Jurkat, Clone E6-1 (cell line): ENCODE measurements at regions not wholly inside any gene's neighbourhood (a gene's known extent, or its start where the extent isn't known, plus 50 kb on each side); places are given as distances from the start of the nearest gene placed in this dataset.

Experiments used
- DNase-seq: peaks from one replicate; pipeline ENCODE4 v3.0.0-alpha.2; 2011; ENCODE audit warnings: low read depth, low spot score
- H3K4me3 ChIP-seq: 2 replicates; pipeline ENCODE4 v1.5.1; 2011; ENCODE audit warnings: mild to moderate bottlenecking, low read length, control low read depth, moderate library complexity

GRCh38 chr16:66315210-66315825 is 51.2 kb upstream of the CDH5 start:
- peak; percentile 41 for DNase-seq
- H3K4me3 ChIP-seq, result no peak overlapping the region

DNA sequence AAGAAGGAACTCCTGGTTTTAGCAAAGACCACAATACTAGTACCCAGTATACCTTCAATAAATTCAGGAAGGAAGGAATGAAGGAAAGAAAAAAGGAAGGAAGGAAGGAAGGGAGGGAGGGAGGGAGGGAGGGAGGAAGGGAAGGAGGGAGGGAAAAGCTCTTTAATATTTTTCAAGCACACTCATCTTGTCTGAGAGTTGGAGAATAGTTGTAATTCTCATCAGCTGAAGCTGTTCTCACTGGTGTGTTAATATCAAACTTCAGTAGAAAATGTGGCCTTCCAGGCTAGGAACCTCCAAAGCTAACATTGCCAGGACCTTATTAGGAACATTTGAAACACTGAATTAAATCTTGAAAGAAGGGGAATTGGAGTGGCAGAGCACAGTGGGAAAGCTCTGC is 55.2 kb upstream of the CDH5 start:
- H3K4me3 ChIP-seq, result no peak overlapping the region
- DNase-seq, result no peak

DNA sequence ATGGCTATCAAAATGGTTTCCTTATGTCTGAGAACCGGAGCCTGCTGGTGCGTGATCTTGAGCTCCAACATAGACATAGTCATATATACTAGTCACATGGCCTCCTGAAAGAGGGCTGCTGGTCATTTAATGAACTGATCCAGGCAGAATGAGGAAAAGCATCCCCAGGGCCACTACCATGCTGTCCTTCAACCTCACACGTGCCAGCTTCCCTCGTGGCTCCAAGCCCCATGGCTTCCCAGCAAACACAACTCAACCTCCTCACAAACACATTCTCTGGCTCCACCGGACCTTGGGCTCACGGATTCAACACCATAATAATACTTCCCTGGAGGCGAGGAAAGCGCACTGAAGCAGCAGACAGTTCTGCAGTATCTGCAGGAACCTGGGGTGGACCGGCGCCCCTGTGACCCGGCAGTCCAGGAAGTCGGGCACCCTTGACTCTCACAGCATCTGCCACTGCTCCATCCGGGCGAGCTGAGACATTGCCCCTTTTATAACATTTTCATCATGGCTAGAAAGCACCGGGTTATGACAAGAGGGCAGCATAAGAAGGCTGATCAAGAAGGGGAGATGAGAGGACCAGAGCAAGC is 57.2 kb upstream of the CDH5 start:
- no peak for DNase-seq
- H3K4me3 ChIP-seq, result no peak overlapping the region

- DNase-seq, result no peak
- H3K4me3 ChIP-seq, result no peak overlapping the region
Observed at GRCh38 chr16:66308096-66308495, 58.4 kb upstream of the CDH5 start.

DNA sequence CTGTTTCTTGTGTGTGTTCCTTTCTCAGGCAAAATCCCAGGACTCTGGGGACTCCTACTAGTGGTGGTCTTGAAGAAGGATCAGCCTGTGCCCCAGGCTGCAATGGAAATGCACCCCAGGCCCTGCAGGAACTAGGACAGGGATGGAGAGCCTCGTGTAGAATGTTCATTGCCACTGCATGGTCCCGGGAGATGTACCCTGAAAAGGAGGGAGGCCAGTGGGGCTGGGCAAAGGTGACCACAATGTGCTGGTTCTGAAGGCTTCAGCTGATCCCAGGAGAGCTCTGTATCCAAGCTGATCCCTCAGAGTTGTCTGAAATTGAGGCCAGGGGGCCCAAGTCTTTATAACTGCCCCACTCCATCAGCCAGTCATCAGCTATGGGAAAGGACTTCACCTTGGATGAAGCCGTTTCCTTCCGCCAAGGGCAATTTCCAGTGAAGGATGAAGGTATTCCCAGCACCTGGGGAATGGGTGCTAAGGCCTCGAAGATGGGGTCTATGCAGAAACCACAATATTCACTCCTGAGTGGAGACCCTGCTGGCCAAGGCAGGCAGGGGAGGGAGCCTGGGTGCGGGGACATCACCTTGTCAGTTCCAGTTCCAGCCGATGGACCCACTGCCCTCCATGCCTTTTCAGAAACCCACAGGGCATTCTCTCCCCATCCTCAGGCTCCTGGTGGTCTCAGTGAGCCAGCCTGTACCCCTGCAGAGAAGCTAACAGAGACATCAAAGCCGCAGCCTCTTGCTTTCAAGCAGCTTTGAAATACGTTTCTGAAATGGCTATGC is 59.9 kb upstream of the CDH5 start:
- DNase-seq, result no peak
- no peak overlapping the region for H3K4me3 ChIP-seq

DNA sequence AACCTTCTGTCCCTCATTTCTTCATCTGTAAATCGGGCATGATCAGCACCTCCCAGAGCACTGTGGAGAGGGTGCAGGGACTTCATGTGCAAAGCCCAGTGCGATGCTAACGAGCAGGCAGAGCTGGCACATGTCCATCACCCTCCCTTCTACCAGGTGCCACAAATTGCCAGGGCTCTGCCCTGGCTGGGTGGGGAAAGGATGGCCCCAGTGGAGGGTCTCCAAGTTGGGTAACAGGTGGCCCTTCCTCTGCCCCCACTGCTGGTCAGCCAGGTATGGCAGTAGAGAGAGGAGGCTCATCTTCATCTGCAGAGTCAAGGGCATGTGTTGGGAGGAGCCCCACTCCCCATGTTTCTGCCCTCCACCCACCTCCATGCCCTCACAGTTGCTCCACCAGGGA is 61.5 kb upstream of the CDH5 start:
- H3K4me3 ChIP-seq, result no peak overlapping the region
- no peak for DNase-seq

- H3K4me3 ChIP-seq, result no peak overlapping the region
- DNase-seq, result no peak
Observed at GRCh38 chr16:66304151-66304550, 62.3 kb upstream of the CDH5 start.

GRCh38 chr16:66300501-66300900 is 66.0 kb upstream of the CDH5 start:
- no peak for DNase-seq
- no peak overlapping the region for H3K4me3 ChIP-seq

DNA sequence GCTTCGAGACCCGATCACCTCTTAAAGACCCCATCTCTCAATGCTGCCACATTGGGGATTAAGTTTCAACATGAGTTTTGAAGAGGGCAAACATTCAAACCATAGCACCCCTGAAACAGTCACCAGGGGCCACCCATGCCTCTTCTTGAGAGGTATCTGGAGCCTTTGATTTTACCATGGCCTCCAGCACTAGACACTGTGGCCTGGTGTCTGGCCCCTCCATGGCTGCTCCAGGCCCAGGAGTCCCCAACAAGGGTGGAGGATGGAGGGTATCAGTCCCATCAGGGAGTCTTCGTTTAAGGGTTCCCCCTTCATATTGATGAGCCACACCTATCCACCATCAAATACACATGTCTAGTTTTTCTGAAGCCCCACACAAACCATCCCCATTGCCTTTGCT is 66.5 kb upstream of the CDH5 start:
- no peak overlapping the region for H3K4me3 ChIP-seq
- DNase-seq, result no peak

GRCh38 chr16:66299349-66299748 is 67.1 kb upstream of the CDH5 start:
- no peak overlapping the region for H3K4me3 ChIP-seq
- peak; percentile 39 for DNase-seq

DNA sequence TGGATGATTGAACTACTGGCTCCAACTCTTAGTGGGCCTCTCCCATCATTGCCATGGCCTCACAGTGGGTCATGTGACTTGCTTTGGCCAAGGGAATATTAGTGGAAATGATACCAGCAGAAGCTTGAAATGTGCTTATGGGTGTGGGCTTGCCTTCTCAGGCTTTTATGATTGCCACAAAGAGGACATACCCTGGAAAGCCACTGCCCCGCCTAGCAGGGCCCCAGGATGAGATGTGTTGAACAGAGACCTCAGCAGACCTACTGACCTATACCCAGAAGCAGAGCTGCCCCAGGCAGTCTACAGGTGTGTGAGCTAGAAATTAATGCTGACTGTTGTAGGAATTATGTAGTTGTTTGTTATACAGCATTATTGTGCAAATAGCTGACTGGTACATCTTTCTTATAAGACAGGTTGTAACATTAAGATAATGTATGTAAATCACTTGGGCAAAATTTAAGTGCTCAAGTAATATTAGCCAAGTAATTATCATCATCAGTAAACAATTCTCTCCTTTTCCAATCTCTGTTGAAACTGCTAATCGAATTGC is 67.8 kb upstream of the CDH5 start:
- no peak for DNase-seq
- no peak overlapping the region for H3K4me3 ChIP-seq

DNA sequence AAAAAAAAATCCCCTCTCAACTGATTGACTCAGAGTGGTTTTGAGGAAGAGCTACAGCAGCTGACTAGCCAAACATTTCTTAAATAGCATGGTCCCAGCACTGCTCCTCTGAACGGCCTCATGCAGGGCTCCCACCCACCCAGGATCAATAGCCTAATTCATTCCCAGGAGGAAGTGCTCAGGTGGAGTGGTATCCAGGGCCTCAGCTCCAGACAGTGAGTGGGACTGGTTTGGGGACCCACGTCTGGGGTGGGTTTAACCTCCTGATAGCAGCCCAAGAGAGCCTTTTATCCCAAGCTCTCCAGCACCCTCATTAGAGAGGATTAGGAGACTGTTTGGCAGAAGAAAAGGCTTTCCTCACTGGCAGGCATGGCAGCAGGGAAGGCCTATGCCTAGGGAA is 68.5 kb upstream of the CDH5 start:
- DNase-seq, result no peak
- no peak overlapping the region for H3K4me3 ChIP-seq

- no peak for DNase-seq
- H3K4me3 ChIP-seq, result no peak overlapping the region
Observed at GRCh38 chr16:66296591-66296990, 69.9 kb upstream of the CDH5 start.

DNA sequence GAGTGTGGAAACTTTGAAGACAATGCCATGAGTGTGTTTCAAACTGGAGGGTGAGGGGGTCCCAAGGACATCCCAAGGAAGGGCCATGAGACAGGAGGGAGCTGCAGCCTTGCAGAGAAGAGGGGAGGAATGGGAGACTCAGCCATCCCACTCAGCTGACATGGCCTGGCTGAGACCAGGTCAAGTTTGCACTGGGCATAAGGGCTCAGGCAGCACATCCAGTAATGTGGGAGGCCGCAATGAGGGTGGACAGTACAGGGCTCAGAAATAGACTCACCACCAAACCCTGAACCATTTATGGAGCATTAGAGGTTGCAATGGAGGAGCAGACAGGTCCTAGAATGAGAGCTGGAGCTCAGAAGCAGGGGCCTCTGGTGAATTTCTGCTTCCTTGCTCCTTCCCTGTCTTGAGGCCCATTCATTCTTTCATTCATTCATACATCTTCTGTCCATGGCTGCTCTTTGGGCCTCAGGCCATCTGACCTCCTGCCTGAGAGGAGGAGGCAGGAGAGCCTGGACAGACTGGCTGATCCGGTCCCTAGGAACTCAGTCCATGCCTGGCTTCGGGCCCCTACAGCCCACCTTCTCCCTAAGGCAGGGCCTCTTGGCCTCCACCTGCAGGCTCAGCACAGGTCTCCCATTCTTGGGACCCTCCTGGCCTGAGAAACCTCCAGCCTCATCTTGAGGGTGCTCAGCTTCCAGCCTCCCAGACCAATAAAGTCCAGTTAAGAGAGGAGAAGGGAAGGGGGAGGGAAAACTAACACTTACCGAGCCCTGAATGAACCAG is 70.5 kb upstream of the CDH5 start:
- H3K4me3 ChIP-seq, result no peak overlapping the region
- no peak for DNase-seq

- no peak for DNase-seq
- no peak overlapping the region for H3K4me3 ChIP-seq
Observed at GRCh38 chr16:66295213-66295612, 71.3 kb upstream of the CDH5 start.

GRCh38 chr16:66294507-66294906 is 72.0 kb upstream of the CDH5 start:
- H3K4me3 ChIP-seq, result no peak overlapping the region

GRCh38 chr16:66293932-66294331 is 72.6 kb upstream of the CDH5 start:
- H3K4me3 ChIP-seq, result no peak overlapping the region
- no peak for DNase-seq

More at GRCh38 chr16:66294507-66294906, 72.0 kb upstream of the CDH5 start:
- DNase-seq, result no peak

- DNase-seq, result no peak
- H3K4me3 ChIP-seq, result no peak overlapping the region
Observed at GRCh38 chr16:66293207-66293735, 73.2 kb upstream of the CDH5 start.

- H3K4me3 ChIP-seq, result no peak overlapping the region
Observed at GRCh38 chr16:66292241-66292935, 74.1 kb upstream of the CDH5 start.

More at GRCh38 chr16:66292241-66292935, 74.1 kb upstream of the CDH5 start:
- no peak for DNase-seq
